HG02623 (cell line): ENCODE measurements at regions not wholly inside any gene's neighbourhood (a gene's known extent, or its start where the extent isn't known, plus 50 kb on each side); places are given as distances from the start of the nearest gene placed in this dataset.
"Not testable (repeated sequence)": the region's sequence is repeated elsewhere in the genome, so short reads cannot be mapped to it uniquely, and the experiment has no call there.

Experiments
- ATAC-seq: cut with Tn5 transposase; IDR thresholded peaks from one replicate; pipeline ENCODE4 v1.9.1; 2021; ENCODE audit warnings: moderate library complexity; ENCODE audit not compliant: unreplicated experiment

GRCh38 chr3:193114431-193115340 is 126.3 kb upstream of the PLAAT1 start:
- no peak for ATAC-seq

GRCh38 chr3:193116871-193117270 is 124.2 kb upstream of the PLAAT1 start:
- no peak for ATAC-seq

GRCh38 chr3:193118907-193119306 is 122.1 kb upstream of the PLAAT1 start:
- ATAC-seq: no peak

GRCh38 chr3:193119926-193120325 is 121.1 kb upstream of the PLAAT1 start:
- no peak for ATAC-seq

GRCh38 chr3:193124861-193125260 is 116.2 kb upstream of the PLAAT1 start:
- no peak for ATAC-seq

- no peak for ATAC-seq
Measured at GRCh38 chr3:193129607-193130006, 111.4 kb upstream of the PLAAT1 start.

GRCh38 chr3:193130576-193130975 is 110.4 kb upstream of the PLAAT1 start:
- ATAC-seq: no peak

- no peak for ATAC-seq
Measured at GRCh38 chr3:193132241-193132640, 108.8 kb upstream of the PLAAT1 start.

GRCh38 chr3:193132964-193133363 is 108.1 kb upstream of the PLAAT1 start:
- no peak for ATAC-seq

GRCh38 chr3:193134856-193135255 is 106.2 kb upstream of the PLAAT1 start:
- ATAC-seq: no peak

GRCh38 chr3:193140381-193140780 is 100.6 kb upstream of the PLAAT1 start:
- no peak for ATAC-seq

- no peak for ATAC-seq
Measured at GRCh38 chr3:193145248-193145647, 95.8 kb upstream of the PLAAT1 start.

GRCh38 chr3:193148688-193149473 is 92.1 kb upstream of the PLAAT1 start:
- no peak for ATAC-seq

- no peak for ATAC-seq
Measured at GRCh38 chr3:193149998-193150397, 91.0 kb upstream of the PLAAT1 start.

GRCh38 chr3:193155044-193155781 is 85.8 kb upstream of the PLAAT1 start:
- ATAC-seq: not testable (repeated sequence)

GRCh38 chr3:193157051-193157450 is 84.0 kb upstream of the PLAAT1 start:
- ATAC-seq: no peak

- no peak for ATAC-seq
Measured at GRCh38 chr3:193165431-193166120, 75.4 kb upstream of the PLAAT1 start.

- no peak for ATAC-seq
Measured at GRCh38 chr3:193168931-193169330, 72.1 kb upstream of the PLAAT1 start.

- no peak for ATAC-seq
Measured at GRCh38 chr3:193174140-193174539, 66.9 kb upstream of the PLAAT1 start.

- ATAC-seq: not testable (repeated sequence)
Measured at GRCh38 chr3:193179332-193180012, 61.5 kb upstream of the PLAAT1 start.
